ENCODE measurements at regions not wholly inside any gene's neighbourhood (a gene's known extent, or its start where the extent isn't known, plus 50 kb on each side); places are given as distances from the start of the nearest gene placed in this dataset.
A peak's percentile ranks its signal among the peaks of the same experiment; 100 is the strongest.

DNA sequence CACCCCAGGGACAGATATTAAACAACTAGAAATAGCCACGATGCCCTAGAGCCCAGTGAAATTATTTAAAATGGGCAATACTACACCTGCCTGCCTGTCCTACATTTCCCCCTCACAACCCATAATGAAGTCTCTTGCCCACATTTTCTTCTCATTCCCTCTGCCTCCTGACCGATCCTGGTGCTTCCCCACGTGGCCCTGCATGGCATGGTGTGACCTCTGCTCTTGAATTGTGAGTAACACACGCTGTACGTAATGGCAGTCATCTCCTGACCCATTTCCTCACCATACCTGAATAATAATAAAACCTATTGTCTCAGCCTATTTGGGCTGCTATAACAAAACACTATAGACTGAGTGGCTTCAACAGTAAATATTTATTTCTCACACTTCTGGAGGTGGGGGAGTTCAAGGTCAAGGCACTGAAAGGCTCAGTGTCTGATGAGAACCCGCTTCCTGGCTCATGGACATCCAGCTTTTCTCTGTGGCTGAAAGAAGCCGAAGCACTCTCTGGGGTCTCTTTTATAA is 77.0 kb upstream of the ENPP6 start:
- no peak overlapping the region for H3K4me3 ChIP-seq (replicated peaks in 1 of 2; ENCODE audit: low read depth in 2 of 2, low read length in 2 of 2)
- no peak for DNase-seq (ENCODE audit: low read depth in 2 of 2)
- TF ChIP-seq, protein P1, sequence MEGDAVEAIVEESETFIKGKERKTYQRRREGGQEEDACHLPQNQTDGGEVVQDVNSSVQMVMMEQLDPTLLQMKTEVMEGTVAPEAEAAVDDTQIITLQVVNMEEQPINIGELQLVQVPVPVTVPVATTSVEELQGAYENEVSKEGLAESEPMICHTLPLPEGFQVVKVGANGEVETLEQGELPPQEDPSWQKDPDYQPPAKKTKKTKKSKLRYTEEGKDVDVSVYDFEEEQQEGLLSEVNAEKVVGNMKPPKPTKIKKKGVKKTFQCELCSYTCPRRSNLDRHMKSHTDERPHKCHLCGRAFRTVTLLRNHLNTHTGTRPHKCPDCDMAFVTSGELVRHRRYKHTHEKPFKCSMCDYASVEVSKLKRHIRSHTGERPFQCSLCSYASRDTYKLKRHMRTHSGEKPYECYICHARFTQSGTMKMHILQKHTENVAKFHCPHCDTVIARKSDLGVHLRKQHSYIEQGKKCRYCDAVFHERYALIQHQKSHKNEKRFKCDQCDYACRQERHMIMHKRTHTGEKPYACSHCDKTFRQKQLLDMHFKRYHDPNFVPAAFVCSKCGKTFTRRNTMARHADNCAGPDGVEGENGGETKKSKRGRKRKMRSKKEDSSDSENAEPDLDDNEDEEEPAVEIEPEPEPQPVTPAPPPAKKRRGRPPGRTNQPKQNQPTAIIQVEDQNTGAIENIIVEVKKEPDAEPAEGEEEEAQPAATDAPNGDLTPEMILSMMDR (IDR thresholded peaks at IDR 0.05; ENCODE audit: low read depth, low read length): no peak

DNA sequence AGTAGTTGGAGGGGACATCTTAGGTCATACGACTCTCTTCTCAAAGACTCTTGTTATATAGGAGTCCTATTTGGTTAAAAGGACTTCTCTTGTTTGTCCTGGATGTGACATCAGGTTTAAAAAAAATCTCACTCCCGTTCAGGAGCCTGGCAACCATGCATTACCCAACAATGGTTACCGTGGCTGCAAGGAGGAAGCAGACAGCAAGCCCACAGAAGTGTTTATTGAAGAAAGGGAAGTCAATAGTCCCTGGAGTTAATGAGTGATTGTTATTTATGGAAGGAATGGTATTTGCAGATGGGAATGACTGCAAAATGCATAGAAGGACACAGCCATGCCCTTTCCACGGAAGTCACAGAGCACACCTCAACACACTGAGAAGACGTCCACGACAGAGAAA is 75.9 kb upstream of the ENPP6 start:
- TF ChIP-seq, protein P1 (IDR thresholded peaks at IDR 0.05; ENCODE audit: low read depth, low read length): no peak
- H3K4me3 ChIP-seq (replicated peaks in 1 of 2; ENCODE audit: low read depth in 2 of 2, low read length in 2 of 2): no peak overlapping the region
- peak; percentile 25 to 43 for DNase-seq (ENCODE audit: low read depth in 2 of 2)

DNA sequence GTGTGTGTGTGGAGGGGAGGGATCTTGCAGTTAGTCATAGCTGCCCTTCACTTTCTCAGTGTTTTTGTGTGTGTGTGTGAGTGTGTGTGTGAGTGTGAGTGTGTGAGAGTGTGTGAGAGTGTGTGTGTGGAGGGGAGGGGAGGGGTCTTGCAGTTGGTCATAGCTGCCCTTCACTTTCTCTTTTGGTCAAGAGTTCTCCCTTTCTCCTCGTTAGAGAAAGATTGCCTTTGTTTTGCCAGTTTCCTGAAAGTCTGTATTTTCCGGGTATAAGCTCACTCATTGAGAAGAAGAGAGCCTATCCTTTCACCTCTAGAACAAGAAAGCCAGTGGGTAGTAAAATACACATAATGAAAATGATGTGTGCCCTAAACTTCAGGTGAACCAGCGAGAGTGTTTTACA is 75.2 kb upstream of the ENPP6 start:
- DNase-seq (ENCODE audit: low read depth in 2 of 2): no peak
- TF ChIP-seq, protein P1 (IDR thresholded peaks at IDR 0.05; ENCODE audit: low read depth, low read length): no peak
- no peak overlapping the region for H3K4me3 ChIP-seq (replicated peaks in 1 of 2; ENCODE audit: low read depth in 2 of 2, low read length in 2 of 2)

DNA sequence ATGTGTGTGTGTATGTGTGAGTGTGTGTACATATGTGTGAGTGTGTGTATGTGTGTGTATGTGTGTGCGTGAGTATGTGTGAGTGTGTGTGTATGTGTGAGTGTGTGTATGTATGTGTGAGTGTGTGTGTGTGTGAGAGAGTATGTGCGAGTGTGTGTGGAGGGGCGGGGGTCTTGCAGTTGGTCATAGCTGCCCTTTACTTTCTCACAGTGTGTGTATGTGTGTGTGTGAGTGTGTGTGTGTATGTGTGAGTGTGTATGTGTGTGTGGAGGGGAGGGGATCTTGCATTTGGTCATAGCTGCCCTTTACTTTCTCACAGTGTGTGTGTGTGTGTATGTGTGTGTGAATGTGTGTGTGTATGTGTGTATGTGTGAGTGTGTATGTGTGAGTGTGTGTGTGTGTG is 74.8 kb upstream of the ENPP6 start:
- DNase-seq (ENCODE audit: low read depth in 2 of 2): no peak
- TF ChIP-seq, protein P1 (IDR thresholded peaks at IDR 0.05; ENCODE audit: low read depth, low read length): no peak
- H3K4me3 ChIP-seq (replicated peaks in 1 of 2; ENCODE audit: low read depth in 2 of 2, low read length in 2 of 2): no peak overlapping the region

DNA sequence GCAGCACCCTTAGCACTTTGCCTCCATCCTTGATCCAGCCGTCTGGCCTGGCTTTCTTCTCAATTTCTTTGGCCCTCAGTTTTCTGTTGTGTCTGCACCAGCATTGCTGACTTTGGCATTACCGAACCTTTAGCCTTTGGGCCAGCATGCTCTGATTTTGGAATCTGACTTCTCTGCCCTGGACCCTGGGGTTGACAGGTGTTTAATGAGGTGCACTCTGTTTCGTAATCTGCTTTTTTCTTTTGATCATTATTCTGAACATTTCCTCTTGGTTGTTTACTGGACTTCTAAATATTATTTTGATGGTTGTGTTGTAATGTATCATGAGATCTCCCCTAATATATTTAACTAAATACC is 71.5 kb upstream of the ENPP6 start:
- TF ChIP-seq, protein P1 (IDR thresholded peaks at IDR 0.05; ENCODE audit: low read depth, low read length): no peak
- no peak overlapping the region for H3K4me3 ChIP-seq (replicated peaks in 1 of 2; ENCODE audit: low read depth in 2 of 2, low read length in 2 of 2)
- DNase-seq (ENCODE audit: low read depth in 2 of 2): no peak

DNA sequence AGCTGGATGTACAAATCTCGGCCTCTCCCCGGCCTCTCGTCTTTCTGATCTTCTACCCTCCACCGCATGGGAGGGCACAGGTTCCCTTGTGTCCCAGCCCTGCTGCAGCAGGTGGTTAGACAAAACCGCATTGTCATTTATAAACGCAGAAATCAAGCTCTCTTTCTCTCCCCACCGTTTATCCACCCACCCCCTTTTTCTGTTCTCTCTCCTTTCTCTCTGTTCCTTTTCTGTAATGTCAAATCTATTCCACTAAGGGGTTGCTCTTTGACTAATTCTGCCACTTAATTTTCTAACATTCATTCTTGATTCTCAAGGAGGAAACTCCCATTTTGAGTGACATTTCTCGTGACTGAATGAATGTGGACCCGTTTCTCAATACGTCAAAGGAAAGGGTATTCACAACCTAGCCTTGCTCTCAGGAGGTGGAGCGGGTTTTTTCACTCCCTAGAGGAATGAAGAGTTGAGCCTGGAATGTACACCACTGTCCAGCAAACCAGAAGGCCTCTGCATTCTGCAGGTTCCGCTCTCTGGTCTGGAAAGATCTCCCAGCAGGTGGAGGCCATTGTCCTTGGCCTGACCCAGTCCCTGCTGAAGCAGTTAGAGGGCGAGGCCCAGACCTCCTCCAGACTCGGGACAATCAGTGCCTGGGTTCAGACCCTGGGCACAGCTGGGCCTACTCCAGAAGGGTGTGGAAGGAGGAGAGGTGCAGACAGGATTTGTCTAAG is 70.9 kb upstream of the ENPP6 start:
- H3K4me3 ChIP-seq (replicated peaks in 1 of 2; ENCODE audit: low read depth in 2 of 2, low read length in 2 of 2): no peak overlapping the region
- TF ChIP-seq, protein P1 (IDR thresholded peaks at IDR 0.05; ENCODE audit: low read depth, low read length): no peak
- DNase-seq (ENCODE audit: low read depth in 2 of 2): no peak

All from cardiac fibroblast (primary cell).